Hematopoietic multipotent progenitor cell treated with erythropoietin and hydrocortisone succinate and interleukin-3 and kit ligand, for 17 days (in vitro differentiated cells): ENCODE measurements at regions not wholly inside any gene's neighbourhood (a gene's known extent, or its start where the extent isn't known, plus 50 kb on each side); places are given as distances from the start of the nearest gene placed in this dataset.

Experiments
- DNase-seq: peaks from one replicate; pipeline ENCODE4 v3.0.0-alpha.2; 2015; ENCODE audit warnings: low spot score

- no peak for DNase-seq
Observed at GRCh38 chr9:16951502-16951901, 81.0 kb upstream of the BNC2 start.

GRCh38 chr9:16950051-16950450 lies 79.6 kb upstream of the BNC2 start:
- no peak for DNase-seq

GRCh38 chr9:16930578-16930977 lies 60.1 kb upstream of the BNC2 start:
- no peak for DNase-seq

- DNase-seq = no peak
Observed at GRCh38 chr9:16928179-16928945, 57.9 kb upstream of the BNC2 start.

- DNase-seq = no peak
Observed at GRCh38 chr9:16925426-16925825, 55.0 kb upstream of the BNC2 start.

GRCh38 chr9:16924311-16924915 lies 53.9 kb upstream of the BNC2 start:
- no peak for DNase-seq

- no peak for DNase-seq
Observed at GRCh38 chr9:16921855-16922254, 51.4 kb upstream of the BNC2 start.
